ENCODE measurements at regions not wholly inside any gene's neighbourhood (a gene's known extent, or its start where the extent isn't known, plus 50 kb on each side); places are given as distances from the start of the nearest gene placed in this dataset.
"Not testable (repeated sequence)": the region's sequence is repeated elsewhere in the genome, so short reads cannot be mapped to it uniquely, and the experiment has no call there.

DNA sequence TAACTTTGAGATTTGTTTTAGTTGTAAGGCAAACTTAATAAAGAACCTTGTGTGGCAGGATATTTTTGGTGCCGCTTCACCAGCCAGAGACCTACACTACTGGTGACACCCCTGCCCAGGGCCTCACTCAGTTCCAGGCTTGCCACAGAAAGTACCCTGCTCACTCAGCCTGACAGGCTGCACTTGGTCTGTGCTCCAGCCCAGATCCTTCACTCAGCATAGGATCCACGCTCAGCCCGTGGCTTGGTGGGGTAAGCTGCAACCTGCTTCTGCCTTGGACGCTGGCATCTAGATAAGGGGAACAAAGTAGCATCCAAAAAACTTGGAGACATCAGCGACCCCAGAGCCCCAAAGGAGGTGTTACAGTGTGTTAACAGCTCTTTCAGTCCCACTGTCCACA lies 825.5 kb downstream of the EPHA3 start:
- DNase-seq: no peak

DNA sequence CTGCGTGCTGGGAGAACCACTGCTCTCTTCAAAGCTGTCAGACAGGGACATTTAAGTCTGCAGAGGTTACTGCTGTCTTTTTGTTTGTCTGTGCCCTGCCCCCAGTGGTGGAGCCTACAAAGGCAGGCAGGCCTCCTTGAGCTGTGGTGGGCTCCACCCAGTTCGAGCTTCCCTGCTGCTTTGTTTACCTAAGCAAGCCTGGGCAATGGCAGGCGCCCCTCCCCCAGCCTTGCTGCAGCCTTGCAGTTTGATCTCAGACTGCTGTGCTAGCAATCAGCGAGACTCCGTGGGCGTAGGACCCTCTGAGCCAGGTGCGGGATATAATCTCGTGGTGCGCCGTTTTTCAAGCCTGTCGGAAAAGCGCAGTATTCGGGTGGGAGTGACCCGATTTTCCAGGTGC lies 837.0 kb downstream of the EPHA3 start:
- not testable (repeated sequence) for H3K27me3 Mint-ChIP-seq (ENCODE audit: low read depth, poor library complexity); H3K4me3 Mint-ChIP-seq; H3K27ac Mint-ChIP-seq; DNase-seq
- H3K9me3 Mint-ChIP-seq: peaks cover 58% of the 10 kb centered on the region
- peaks cover 31% of the 10 kb centered on the region for H3K4me1 Mint-ChIP-seq
- H3K36me3 Mint-ChIP-seq (ENCODE audit: low read depth): peaks cover 23% of the 10 kb centered on the region

More for the DNA sequence above, 825.5 kb downstream of the EPHA3 start:
- Mint-ChIP-seq H3K9me3 (peaks cover 9% of the 10 kb centered on the region), H3K27me3 (ENCODE audit: low read depth, poor library complexity) (no peaks in the 10 kb centered on the region), H3K36me3 (ENCODE audit: low read depth) (no peaks in the 10 kb centered on the region), H3K4me1 (peaks cover 10% of the 10 kb centered on the region), H3K27ac (no peak overlapping the region), H3K4me3 (no peak overlapping the region)
- TF ChIP-seq, protein P1, sequence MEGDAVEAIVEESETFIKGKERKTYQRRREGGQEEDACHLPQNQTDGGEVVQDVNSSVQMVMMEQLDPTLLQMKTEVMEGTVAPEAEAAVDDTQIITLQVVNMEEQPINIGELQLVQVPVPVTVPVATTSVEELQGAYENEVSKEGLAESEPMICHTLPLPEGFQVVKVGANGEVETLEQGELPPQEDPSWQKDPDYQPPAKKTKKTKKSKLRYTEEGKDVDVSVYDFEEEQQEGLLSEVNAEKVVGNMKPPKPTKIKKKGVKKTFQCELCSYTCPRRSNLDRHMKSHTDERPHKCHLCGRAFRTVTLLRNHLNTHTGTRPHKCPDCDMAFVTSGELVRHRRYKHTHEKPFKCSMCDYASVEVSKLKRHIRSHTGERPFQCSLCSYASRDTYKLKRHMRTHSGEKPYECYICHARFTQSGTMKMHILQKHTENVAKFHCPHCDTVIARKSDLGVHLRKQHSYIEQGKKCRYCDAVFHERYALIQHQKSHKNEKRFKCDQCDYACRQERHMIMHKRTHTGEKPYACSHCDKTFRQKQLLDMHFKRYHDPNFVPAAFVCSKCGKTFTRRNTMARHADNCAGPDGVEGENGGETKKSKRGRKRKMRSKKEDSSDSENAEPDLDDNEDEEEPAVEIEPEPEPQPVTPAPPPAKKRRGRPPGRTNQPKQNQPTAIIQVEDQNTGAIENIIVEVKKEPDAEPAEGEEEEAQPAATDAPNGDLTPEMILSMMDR (IDR thresholded peaks at IDR 0.05): no peak

DNA sequence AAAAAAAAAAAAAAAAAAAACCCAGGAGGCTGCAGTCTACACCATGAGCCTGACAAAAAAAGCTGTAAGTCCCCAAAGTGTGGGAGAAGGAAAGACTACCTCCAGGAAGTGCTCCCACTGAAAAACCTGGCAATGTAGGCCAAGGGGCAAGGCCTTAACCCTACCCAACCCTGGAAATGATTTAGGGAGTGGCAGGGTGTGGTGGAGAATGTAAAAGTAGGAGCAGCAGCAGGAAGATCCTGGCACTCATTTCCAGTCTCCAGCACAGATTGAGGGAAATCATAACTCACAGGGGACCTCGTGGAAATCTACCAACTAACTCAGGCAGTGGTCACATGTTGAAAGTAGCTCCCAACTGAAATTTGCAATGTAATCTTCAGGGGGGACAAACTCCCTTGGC lies 839.5 kb downstream of the EPHA3 start:
- H3K4me3 Mint-ChIP-seq: no peak overlapping the region
- TF ChIP-seq, protein P1 (IDR thresholded peaks at IDR 0.05): no peak
- peaks cover 20% of the 10 kb centered on the region for H3K36me3 Mint-ChIP-seq (ENCODE audit: low read depth)
- H3K27ac Mint-ChIP-seq: no peak overlapping the region
- H3K4me1 Mint-ChIP-seq: peaks cover 33% of the 10 kb centered on the region
- no peaks in the 10 kb centered on the region for H3K27me3 Mint-ChIP-seq (ENCODE audit: low read depth, poor library complexity)
- no peak for DNase-seq
- H3K9me3 Mint-ChIP-seq: peaks cover 48% of the 10 kb centered on the region

DNA sequence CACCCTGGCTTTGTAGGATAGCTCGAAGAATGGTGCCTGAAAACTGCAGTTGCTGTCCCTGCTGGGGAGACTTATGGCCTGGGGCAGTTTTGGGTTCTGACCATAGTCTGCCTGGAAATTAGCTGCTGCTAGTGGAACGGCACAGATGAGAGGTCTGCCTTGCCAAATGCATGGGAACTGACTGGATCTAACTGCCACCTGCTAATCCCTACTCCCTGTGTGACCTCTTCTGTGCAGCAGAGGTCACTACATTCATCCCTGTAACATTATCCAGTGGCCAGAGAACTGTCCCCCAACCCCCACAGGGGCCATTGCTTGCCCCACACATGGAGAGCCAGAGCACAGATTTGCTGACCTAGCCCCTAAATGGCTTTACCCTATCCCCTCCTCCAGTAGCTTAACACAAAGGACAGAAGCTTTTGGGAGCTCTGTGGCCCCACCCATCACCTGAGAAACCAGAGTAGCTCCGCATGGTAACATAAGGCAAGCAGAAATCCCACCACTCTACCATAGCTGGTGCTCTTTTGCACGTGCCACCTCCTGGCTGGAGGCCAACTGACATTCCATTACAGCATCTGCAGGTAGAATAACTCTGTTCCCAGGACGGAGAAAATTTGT lies 840.0 kb downstream of the EPHA3 start:
- H3K27ac Mint-ChIP-seq: peak overlapping the region; percentile 73

DNA sequence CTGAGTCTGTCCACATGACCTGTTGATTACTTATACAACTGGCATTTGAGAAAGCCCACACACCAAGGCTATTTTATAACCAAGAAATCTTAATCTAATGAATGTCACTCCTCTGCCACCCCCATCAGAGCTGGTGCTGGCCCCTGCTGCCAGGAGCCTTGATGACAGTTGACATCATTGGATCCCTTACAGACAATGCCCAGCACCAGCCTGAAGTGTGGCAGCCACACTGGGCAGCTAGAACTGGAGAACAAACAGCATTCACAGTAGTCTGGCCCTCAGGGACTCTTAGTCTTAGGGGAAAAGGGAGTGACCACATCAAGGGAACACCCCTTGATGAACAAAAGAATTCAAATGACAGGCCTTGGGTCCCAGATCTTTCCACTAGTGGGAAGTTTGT lies 840.6 kb downstream of the EPHA3 start:
- TF ChIP-seq, protein P1 (IDR thresholded peaks at IDR 0.05): no peak
- Mint-ChIP-seq H3K36me3 (ENCODE audit: low read depth) (peaks cover 15% of the 10 kb centered on the region), H3K4me3 (no peak overlapping the region), H3K27ac (no peak overlapping the region), H3K27me3 (ENCODE audit: low read depth, poor library complexity) (no peaks in the 10 kb centered on the region), H3K9me3 (peaks cover 40% of the 10 kb centered on the region), H3K4me1 (peaks cover 38% of the 10 kb centered on the region)
- no peak for DNase-seq

More for the DNA sequence above, 840.0 kb downstream of the EPHA3 start:
- Mint-ChIP-seq H3K27me3 (ENCODE audit: low read depth, poor library complexity) (no peaks in the 10 kb centered on the region), H3K9me3 (peaks cover 43% of the 10 kb centered on the region), H3K36me3 (ENCODE audit: low read depth) (peaks cover 15% of the 10 kb centered on the region), H3K4me3 (no peak overlapping the region), H3K4me1 (peaks cover 38% of the 10 kb centered on the region)
- DNase-seq: no peak
- TF ChIP-seq, protein P1 (IDR thresholded peaks at IDR 0.05): no peak

DNA sequence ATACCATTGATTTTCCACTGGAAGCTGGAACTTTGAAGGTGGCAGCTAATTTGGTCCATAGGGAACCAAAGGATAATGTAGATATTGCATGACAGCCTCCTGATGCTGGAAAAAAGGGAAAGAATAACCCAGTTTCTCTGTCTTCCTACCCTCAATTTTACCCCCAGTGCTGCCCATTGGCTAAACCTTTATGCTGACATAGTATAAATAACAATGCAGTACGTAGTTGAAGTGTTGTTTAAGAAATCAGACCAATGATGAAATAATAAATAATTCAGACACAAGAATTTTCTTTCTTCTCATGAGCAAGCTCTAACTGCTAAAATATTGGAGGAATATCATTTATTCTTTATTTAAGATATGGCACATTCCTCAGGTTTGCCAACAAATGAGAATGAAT lies 843.4 kb downstream of the EPHA3 start:
- Mint-ChIP-seq H3K4me3 (no peak overlapping the region), H3K27ac (no peak overlapping the region), H3K27me3 (ENCODE audit: low read depth, poor library complexity) (no peaks in the 10 kb centered on the region), H3K9me3 (peaks cover 14% of the 10 kb centered on the region), H3K4me1 (peaks cover 53% of the 10 kb centered on the region), H3K36me3 (ENCODE audit: low read depth) (peaks cover 8% of the 10 kb centered on the region)
- no peak for DNase-seq
- TF ChIP-seq, protein P1 (IDR thresholded peaks at IDR 0.05): no peak

Measured in nephron progenitor cell (in vitro differentiated cells).